ENCODE measurements at regions not wholly inside any gene's neighbourhood (a gene's known extent, or its start where the extent isn't known, plus 50 kb on each side); places are given as distances from the start of the nearest gene placed in this dataset.

GRCh38 chr7:31267486-31267885 is 73.0 kb downstream of the NEUROD6 start:
- no peak for TF ChIP-seq CTCF (IDR thresholded peaks at IDR 0.05; ENCODE audit: insufficient read depth, low read depth, low read length)
- no peak for TF ChIP-seq EZH2 (IDR thresholded peaks at IDR 0.05; ENCODE audit: insufficient read depth, low read length)

All from astrocyte (in vitro differentiated cells and primary cell).